GM19455 (cell line): ENCODE measurements at regions not wholly inside any gene's neighbourhood (a gene's known extent, or its start where the extent isn't known, plus 50 kb on each side); places are given as distances from the start of the nearest gene placed in this dataset.
"Not testable (repeated sequence)": the region's sequence is repeated elsewhere in the genome, so short reads cannot be mapped to it uniquely, and the experiment has no call there.

Experiments used
- ATAC-seq: cut with Tn5 transposase; IDR thresholded peaks from one replicate; pipeline ENCODE4 v1.9.1; 2021; ENCODE audit not compliant: unreplicated experiment

- no peak for ATAC-seq
Observed at GRCh38 chr10:128571745-128572144, 445.5 kb upstream of the MKI67 start.

- no peak for ATAC-seq
Observed at GRCh38 chr10:128572696-128573095, 446.5 kb upstream of the MKI67 start.

DNA sequence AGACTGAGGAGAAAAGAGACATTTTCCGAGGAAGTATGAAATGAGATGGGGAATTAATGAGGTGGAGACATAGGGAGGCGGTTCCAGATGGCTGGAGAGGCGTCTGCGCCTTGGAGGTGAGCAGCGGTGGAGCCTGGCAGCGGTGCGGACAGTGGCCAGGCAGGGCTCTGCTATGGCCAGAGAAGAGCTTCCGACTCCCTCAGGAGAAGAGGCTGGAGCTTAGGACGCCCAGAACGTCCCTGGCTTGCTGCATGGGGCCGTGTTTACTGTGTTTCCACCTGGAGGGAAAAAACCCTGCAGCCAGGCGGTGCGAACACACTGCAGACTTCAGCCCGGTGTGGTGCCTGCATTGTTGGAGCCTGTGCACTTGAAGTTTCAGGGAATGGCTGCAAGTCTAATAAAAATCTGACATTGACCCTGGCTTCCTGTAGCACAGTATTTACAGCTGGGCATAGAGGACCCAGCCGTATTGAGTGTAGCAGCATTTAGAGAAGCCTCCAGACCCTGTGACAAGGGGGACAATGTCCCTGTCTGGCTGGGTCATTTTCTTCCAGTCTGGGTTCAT, 447.1 kb upstream of the MKI67 start:
- ATAC-seq: no peak

GRCh38 chr10:128573986-128574385, 447.8 kb upstream of the MKI67 start:
- ATAC-seq: no peak

DNA sequence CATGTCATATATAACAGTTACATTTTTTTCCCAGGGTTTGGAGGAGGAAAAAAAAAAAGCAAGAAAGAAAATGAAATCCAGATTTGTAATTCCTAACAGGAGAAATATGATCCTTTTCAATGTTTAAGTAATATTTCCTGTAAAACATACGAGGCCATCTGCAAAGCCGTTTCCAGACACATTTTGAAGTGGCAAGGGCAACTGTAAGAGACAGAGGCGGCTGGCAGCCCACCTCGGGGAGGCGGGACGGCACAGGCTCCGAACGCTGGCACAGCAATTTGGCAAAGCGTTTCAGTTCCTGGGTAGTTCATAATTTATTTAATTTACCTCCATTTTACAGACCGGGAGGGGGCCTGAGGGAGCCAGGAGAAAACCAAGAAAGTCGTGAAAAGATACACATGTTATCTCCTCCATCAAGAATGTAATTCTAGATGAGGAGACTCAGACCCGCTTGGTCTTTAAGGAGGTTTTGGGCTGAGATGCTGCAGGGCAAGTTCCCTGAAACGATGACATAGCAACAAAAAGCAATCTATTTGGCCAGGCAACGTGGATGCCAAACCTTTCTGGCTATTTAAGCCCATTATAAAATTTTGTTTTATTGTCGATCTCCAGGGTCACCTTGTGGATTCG, 448.5 kb upstream of the MKI67 start:
- no peak for ATAC-seq

GRCh38 chr10:128575761-128576160, 449.5 kb upstream of the MKI67 start:
- ATAC-seq: no peak

GRCh38 chr10:128576336-128576735, 450.1 kb upstream of the MKI67 start:
- no peak for ATAC-seq

DNA sequence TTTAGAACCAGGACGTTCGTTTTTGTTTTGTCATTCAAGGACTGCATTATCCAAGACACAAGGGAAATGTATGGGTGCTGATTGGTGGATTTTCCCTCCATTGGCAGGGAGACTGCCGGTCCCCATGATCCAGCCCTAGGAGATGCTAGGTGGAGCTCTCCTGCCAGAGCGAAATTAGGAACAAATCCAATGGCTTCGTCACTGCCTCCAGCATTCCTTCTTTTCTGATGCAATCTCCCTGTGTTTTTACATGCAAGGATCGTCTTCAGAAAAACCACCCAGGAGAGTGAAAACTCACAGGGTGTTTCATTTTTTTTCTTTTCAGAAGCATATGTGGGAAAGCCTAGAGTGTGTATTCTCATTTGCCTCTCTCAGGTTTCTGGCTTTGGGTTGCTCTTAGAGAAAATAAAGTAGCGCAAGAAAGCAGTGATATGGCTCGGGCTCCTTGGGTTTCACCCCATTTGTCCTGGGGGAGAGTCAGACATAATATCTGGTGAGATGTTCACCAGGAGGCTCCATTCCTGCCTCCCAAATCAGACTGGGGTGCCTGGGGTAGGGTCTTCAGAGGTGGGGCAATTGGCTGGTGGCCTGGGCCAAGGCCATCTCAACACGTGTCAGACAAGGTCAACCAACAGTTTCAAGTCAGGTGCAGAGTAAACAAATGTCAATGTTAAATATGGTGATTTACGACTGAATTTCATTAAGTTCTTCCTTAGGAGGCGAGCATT, 450.9 kb upstream of the MKI67 start:
- ATAC-seq: no peak

GRCh38 chr10:128577958-128578750, 451.9 kb upstream of the MKI67 start:
- ATAC-seq: no peak

DNA sequence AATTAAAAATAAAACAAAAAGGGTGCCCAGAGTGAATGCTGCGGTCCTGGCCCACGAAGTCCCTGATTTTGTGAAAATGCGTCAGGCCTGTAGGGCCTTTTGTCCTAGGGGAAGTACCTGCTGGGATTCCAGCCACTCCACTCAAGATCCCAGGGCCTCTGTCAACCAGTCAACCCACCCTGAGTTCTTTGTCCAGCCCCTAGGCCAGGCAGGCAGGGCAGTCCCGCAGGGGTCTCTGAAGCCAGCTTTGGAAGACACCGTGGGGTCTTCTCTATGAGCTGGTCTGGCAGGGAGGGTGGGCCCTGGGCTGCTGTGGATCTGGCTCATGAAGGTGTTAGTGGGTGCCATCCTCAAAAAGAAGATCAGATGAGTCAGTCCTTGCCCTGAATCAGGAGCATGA, 452.5 kb upstream of the MKI67 start:
- ATAC-seq: no peak

GRCh38 chr10:128579280-128579865, 453.1 kb upstream of the MKI67 start:
- no peak for ATAC-seq

- ATAC-seq: no peak
Observed at GRCh38 chr10:128579901-128580300, 453.7 kb upstream of the MKI67 start.

- ATAC-seq: not testable (repeated sequence)
Observed at GRCh38 chr10:128583125-128583524, 456.9 kb upstream of the MKI67 start.

GRCh38 chr10:128586599-128586998, 460.4 kb upstream of the MKI67 start:
- ATAC-seq: not testable (repeated sequence)

DNA sequence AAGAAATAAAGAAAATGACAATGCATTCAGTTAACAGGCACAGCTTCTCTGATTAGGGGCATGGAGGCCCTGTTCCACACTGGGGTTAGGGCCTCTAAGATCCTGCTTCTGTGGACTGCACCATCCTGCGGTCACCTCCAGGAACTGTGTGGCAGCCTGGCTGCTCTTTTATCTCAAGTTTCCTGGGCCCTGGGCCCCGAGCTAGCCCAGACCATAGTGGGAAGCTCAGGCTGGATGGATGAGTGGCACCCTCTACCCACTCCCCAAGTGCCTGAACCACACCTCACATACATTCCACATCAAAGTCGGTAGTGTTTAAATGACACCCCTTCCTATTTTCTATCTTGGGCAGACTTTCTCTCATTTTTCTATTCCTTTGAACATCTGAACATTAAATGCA, 461.5 kb upstream of the MKI67 start:
- no peak for ATAC-seq

- ATAC-seq: no peak
Observed at GRCh38 chr10:128588402-128588801, 462.2 kb upstream of the MKI67 start.

GRCh38 chr10:128594688-128595087, 468.5 kb upstream of the MKI67 start:
- no peak for ATAC-seq

DNA sequence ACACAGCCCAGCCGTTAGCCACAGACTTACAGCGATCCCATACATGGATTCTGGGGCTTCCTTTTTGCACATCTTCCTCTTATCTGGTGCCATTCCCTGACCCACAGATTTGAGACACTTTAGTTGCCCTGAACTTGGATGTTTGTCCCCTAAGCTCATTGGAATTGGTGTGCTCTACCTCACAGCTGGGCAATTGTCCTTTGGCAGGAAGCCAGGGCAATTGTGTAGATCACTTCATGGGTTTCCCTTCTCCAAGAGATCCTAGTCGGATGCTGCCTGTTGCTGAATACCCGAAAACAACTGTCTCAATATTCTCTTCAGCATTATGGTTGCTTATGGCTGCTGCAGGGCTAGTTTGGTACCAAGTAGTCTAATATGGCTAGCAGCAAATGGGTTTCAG, 470.7 kb upstream of the MKI67 start:
- no peak for ATAC-seq

DNA sequence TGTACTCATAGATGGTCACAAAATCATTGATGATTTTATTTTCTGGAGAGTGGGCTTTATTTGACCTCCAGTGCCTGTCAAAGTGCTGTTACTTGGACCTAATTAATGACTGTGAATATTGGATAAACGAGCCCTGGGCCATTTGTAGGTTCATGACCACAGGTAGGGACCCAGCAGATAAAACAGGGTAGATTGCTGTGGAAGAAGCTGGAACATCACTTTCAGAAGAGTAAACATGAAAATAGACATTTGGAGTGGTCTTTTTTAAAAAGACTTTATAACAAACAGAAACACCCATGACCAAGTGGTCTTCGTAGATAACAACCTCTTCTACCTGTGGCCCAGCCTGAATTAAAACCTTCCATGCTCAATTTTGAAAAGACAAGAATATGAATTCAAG, 472.8 kb upstream of the MKI67 start:
- ATAC-seq: no peak

DNA sequence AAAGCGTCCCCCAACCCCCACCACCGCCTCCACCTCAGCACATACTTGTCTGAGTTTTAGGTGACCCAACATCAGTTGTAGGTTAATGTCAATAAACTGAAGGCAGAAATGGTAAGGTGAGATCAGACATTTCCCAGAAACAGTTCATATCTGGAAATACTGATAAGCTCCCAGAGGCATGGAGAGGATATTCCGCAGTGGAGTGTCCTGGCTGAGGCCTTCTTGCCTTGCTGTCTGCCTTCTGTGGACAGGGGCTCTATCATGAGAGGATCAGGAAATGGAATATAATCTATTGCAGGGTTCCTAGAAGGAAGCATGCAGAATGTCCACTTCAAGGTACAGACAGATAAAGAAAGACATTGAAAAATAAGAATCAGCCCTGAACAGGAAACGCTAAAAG, 473.3 kb upstream of the MKI67 start:
- ATAC-seq: no peak

GRCh38 chr10:128602183-128602582, 476.0 kb upstream of the MKI67 start:
- ATAC-seq: no peak
